Activated T-helper 2 cell treated with anti-CD3 and anti-CD28 coated beads, Interferon-gamma antibody, Interleukin-2, Interleukin-4, amounts not matched to agents 10 μg/mL and 5 μg/mL and 100 μg/mL, durations not matched to agents 14 hours and 24 hours and 36 hours (primary cell): ENCODE measurements at regions not wholly inside any gene's neighbourhood (a gene's known extent, or its start where the extent isn't known, plus 50 kb on each side); places are given as distances from the start of the nearest gene placed in this dataset.

ENCODE experiments used
- DNase-seq: peaks from one replicate; pipeline ENCODE4 v3.0.0; 2021; ENCODE audit warnings: low spot score
- H3K27ac Mint-ChIP-seq: one replicate; pipeline ENCODE4 v1.8.0; 2021; ENCODE audit warnings: mixed read lengths
- H3K27me3 Mint-ChIP-seq: one replicate; pipeline ENCODE4 v1.8.0; 2021; ENCODE audit warnings: low read depth, mixed read lengths
- H3K36me3 Mint-ChIP-seq: one replicate; pipeline ENCODE4 v1.8.0; 2021; ENCODE audit warnings: low read depth, mixed read lengths
- H3K4me1 Mint-ChIP-seq: one replicate; pipeline ENCODE4 v1.8.0; 2021; ENCODE audit warnings: low read depth, mixed read lengths
- H3K4me3 Mint-ChIP-seq: one replicate; pipeline ENCODE4 v1.8.0; 2021; ENCODE audit warnings: low read depth, mild to moderate bottlenecking, moderate library complexity, mixed read lengths
- H3K9me3 Mint-ChIP-seq: one replicate; pipeline ENCODE4 v1.8.0; 2021; ENCODE audit warnings: mixed read lengths
- intact Hi-C: fragments of 100-400 bp; cut with micrococcal nuclease; formaldehyde crosslinking; loops from one replicate; pipeline ENCODE4 v1.15.1; 2023

GRCh38 chrX:39665830-39666518 lies 431.8 kb downstream of the BCOR start:
- Mint-ChIP-seq H3K36me3 (no peaks in the 10 kb centered on the region), H3K27ac (no peak overlapping the region), H3K4me3 (no peak overlapping the region), H3K4me1 (no peaks in the 10 kb centered on the region), H3K9me3 (no peaks in the 10 kb centered on the region), H3K27me3 (no peaks in the 10 kb centered on the region)
- intact Hi-C loops, result no loop called here
- DNase-seq, result no peak

GRCh38 chrX:39667191-39667590 lies 430.6 kb downstream of the BCOR start:
- no peak for DNase-seq
- Mint-ChIP-seq H3K4me1 (no peaks in the 10 kb centered on the region), H3K4me3 (no peak overlapping the region), H3K9me3 (no peaks in the 10 kb centered on the region), H3K36me3 (no peaks in the 10 kb centered on the region), H3K27ac (no peak overlapping the region), H3K27me3 (peaks cover 6% of the 10 kb centered on the region)
- intact Hi-C loops, result no loop called here

DNA sequence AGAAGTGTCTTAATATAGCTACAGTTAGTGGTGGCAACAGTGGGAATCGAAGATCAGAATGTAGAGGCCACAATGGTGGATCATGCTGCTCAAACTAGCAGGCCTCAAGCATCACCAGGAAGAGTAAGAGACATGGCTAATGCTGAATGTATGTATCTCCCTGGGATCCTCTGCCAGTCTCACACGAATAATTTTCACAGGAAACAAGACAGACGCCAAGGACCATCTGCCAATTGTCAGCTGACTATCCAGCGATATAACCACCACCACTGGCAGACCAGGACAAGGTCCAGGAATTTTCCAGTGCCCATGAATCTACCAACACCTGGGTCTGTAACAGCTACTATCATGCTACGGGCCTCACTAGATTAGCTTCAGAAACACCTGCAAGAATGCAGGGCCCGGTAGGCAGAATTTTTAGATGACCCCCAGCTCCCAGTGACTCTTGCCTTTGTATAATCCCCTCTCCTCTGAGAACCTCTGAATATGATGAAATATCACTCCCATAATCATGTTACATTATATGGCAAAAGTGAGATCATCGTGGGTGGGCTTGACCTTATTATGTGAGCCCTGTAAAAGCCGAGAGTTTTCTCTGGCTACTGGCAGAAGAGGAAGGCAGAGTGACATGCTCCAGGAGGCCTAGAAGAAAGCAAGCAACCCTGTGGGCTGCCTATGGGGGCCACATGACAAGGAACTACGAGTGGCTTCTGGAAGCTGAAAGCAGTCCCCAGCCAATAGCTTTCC lies 429.8 kb downstream of the BCOR start:
- no peaks in the 10 kb centered on the region for H3K9me3 Mint-ChIP-seq
- DNase-seq, result no peak
- no peak overlapping the region for H3K27ac Mint-ChIP-seq
- H3K4me3 Mint-ChIP-seq, result no peak overlapping the region
- H3K27me3 Mint-ChIP-seq, result peaks cover 6% of the 10 kb centered on the region
- no peaks in the 10 kb centered on the region for H3K4me1 Mint-ChIP-seq
- no peaks in the 10 kb centered on the region for H3K36me3 Mint-ChIP-seq
- intact Hi-C loops, result no loop called here

DNA sequence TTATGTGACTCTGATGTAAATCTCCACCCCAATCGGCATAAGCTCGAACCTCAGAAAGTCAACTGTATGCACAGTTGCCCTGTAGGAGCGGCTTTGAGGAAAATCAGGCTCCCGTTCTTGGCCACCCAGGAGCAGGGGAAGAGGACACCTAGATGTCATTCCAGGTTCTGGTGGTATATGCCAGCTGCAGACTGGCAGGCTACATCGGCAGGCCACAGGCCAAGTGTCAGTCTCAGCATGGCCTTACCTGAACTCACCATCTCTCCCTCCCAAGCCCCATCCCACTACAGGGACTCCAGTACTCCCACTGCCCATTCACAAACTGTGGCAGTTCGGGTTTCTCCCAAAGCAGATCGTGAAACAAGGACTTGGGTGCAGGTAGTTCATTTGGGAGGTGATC lies 428.1 kb downstream of the BCOR start:
- Mint-ChIP-seq H3K36me3 (no peaks in the 10 kb centered on the region), H3K27me3 (peaks cover 6% of the 10 kb centered on the region), H3K27ac (no peak overlapping the region), H3K4me1 (no peaks in the 10 kb centered on the region), H3K9me3 (no peaks in the 10 kb centered on the region), H3K4me3 (no peak overlapping the region)
- DNase-seq, result no peak
- intact Hi-C loops, result no loop called here

GRCh38 chrX:39670281-39670680 lies 427.5 kb downstream of the BCOR start:
- no peak for DNase-seq
- intact Hi-C loops, result no loop called here
- Mint-ChIP-seq H3K4me1 (no peaks in the 10 kb centered on the region), H3K36me3 (no peaks in the 10 kb centered on the region), H3K27me3 (peaks cover 6% of the 10 kb centered on the region), H3K27ac (no peak overlapping the region), H3K9me3 (no peaks in the 10 kb centered on the region), H3K4me3 (no peak overlapping the region)

DNA sequence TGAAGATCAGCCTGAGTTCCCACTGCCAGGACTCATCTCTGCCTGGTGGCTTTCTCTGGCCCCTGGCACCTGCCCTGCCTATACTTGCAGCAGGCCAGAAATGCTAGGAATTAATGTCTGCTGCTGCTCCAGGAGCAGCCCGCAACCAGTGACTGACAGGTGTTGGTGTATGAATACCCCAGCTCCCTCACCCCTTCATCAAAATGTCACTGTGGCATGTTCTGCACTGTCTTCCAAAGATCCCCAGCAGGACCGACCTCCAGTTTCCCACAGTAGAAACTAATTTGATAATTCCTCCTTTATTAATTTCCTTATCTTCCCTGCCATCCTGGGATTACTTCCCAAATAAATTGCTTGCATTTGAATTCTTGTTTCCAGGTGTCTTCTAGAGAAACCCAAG lies 425.4 kb downstream of the BCOR start:
- H3K27me3 Mint-ChIP-seq, result peaks cover 6% of the 10 kb centered on the region
- H3K4me1 Mint-ChIP-seq, result no peaks in the 10 kb centered on the region
- no peaks in the 10 kb centered on the region for H3K9me3 Mint-ChIP-seq
- no peaks in the 10 kb centered on the region for H3K36me3 Mint-ChIP-seq
- no peak overlapping the region for H3K27ac Mint-ChIP-seq
- DNase-seq, result no peak
- H3K4me3 Mint-ChIP-seq, result no peak overlapping the region
- intact Hi-C loops, result no loop called here

GRCh38 chrX:39674490-39675161 lies 423.1 kb downstream of the BCOR start:
- Mint-ChIP-seq H3K4me1 (no peaks in the 10 kb centered on the region), H3K9me3 (no peaks in the 10 kb centered on the region), H3K27ac (no peak overlapping the region), H3K4me3 (no peak overlapping the region), H3K36me3 (no peaks in the 10 kb centered on the region), H3K27me3 (peaks cover 6% of the 10 kb centered on the region)
- intact Hi-C loops, result no loop called here
- no peak for DNase-seq

DNA sequence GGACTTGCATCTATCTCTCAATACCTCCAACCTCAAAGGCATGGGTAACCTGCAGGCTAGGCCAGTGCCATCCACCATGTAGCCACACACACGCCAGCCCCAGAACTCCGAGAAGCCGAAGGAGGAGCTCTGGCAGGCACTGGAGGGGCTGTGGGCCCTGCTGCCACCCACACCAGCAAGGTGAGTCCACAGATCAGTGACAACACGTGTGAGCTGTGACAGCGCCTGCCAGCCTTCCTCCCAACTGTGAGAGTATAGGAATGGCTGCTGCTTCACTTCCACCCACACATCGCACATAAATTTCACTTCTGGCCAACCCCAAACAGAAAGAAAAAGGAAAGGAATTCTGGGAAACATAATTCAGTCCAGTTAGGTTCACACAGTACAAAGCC lies 422.6 kb downstream of the BCOR start:
- no peak overlapping the region for H3K4me3 Mint-ChIP-seq
- no peak overlapping the region for H3K27ac Mint-ChIP-seq
- H3K4me1 Mint-ChIP-seq, result no peaks in the 10 kb centered on the region
- intact Hi-C loops, result no loop called here
- H3K27me3 Mint-ChIP-seq, result peaks cover 6% of the 10 kb centered on the region
- H3K9me3 Mint-ChIP-seq, result no peaks in the 10 kb centered on the region
- DNase-seq, result no peak
- H3K36me3 Mint-ChIP-seq, result no peaks in the 10 kb centered on the region

- Mint-ChIP-seq H3K27ac (no peak overlapping the region), H3K27me3 (peaks cover 6% of the 10 kb centered on the region), H3K36me3 (no peaks in the 10 kb centered on the region), H3K4me3 (no peak overlapping the region), H3K4me1 (no peaks in the 10 kb centered on the region), H3K9me3 (no peaks in the 10 kb centered on the region)
- DNase-seq, result no peak
- intact Hi-C loops, result no loop called here
These were observed 422.1 kb downstream of the BCOR start for GRCh38 chrX:39675619-39676018.

DNA sequence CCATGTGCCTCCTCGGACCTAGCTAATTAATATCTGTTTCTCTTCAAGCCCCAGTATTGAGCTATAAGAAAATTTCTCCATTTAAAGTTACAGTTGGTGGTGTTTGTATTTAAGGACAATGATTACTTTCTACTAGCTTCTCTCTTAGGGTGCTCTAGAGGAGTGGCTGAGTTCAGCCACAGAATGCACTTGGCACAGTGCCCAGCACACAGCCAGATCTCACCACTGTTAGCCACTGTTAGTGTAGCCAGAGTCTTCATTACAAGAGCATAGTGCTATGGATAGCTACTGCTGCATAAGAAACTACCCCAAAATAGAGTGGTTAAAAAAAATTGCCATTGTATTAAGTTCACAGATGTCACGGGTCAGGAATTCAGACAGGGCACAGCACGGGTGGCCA lies 421.3 kb downstream of the BCOR start:
- H3K36me3 Mint-ChIP-seq, result no peaks in the 10 kb centered on the region
- H3K4me1 Mint-ChIP-seq, result no peaks in the 10 kb centered on the region
- intact Hi-C loops, result no loop called here

DNA sequence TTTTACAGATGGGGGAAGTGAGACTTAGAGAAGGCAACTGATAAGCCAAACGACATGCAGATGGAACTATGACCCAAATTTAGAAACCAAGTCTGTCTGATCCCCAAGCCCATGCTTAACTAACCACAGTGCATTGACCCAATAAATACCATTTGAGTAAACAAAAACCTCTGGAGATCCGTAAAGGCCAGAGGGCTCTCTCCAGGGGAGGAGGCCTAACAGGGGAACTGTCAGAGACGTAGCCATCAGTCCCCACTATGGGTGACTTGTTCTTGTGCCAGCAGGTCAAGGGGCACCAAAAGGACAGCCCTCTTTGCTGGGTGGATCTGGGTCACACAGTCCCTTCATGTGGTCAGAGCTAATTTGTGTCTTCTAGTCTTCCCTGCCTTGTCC lies 420.2 kb downstream of the BCOR start:
- intact Hi-C loops, result no loop called here
- DNase-seq, result no peak
- Mint-ChIP-seq H3K4me3 (no peak overlapping the region), H3K27ac (no peak overlapping the region), H3K36me3 (no peaks in the 10 kb centered on the region), H3K9me3 (no peaks in the 10 kb centered on the region), H3K27me3 (no peaks in the 10 kb centered on the region), H3K4me1 (no peaks in the 10 kb centered on the region)

More for the DNA sequence above, 421.3 kb downstream of the BCOR start:
- DNase-seq, result no peak
- H3K4me3 Mint-ChIP-seq, result no peak overlapping the region
- H3K27me3 Mint-ChIP-seq, result peaks cover 6% of the 10 kb centered on the region
- H3K27ac Mint-ChIP-seq, result no peak overlapping the region
- H3K9me3 Mint-ChIP-seq, result no peaks in the 10 kb centered on the region

GRCh38 chrX:39677978-39678791 lies 419.6 kb downstream of the BCOR start:
- Mint-ChIP-seq H3K27me3 (no peaks in the 10 kb centered on the region), H3K4me1 (no peaks in the 10 kb centered on the region), H3K36me3 (no peaks in the 10 kb centered on the region), H3K4me3 (no peak overlapping the region), H3K27ac (no peak overlapping the region), H3K9me3 (no peaks in the 10 kb centered on the region)
- intact Hi-C loops, result no loop called here
- DNase-seq, result no peak
